ENCODE measurements at regions not wholly inside any gene's neighbourhood (a gene's known extent, or its start where the extent isn't known, plus 50 kb on each side); places are given as distances from the start of the nearest gene placed in this dataset.

DNA sequence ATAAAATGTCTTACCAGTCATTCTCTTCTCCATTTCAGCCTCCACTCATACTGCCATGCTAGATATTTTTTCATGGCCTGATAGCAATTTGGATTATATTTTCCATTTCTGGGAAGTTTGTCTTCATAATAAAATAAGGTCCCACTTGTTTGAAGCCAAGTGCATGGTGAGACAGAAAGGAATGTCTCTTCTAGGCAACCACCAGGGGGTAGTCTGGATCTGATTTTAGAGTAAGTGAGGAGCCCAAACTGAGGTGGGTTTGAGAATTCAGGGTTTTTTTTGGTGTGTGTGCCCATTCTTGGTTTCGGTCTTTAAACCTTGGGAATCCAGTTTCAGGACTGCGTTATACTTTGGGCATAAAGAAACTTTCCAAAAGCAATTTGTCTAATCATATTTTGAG, 315.5 kb downstream of the RPRM start:
- ChIA-PET CTCF (interaction anchor here (0.7 kb wide), 1 partner anchor 205 kb away, joined by 4 read pairs; no protein-coding TSS in a partner anchor), POLR2A (ENCODE audit: low non-redundant PET) (no interaction called here)
- no peak for DNase-seq (ENCODE audit: low spot score)
- no peak for TF ChIP-seq CTCF (conservative IDR thresholded peaks at IDR 0.05; ENCODE audit: low read depth)
- H3K27ac ChIP-seq, result no peak overlapping the region

GRCh38 chr2:153156743-153157142, 321.8 kb downstream of the RPRM start:
- DNase-seq (ENCODE audit: low spot score), result no peak
- H3K27ac ChIP-seq, result no peak overlapping the region
- POLR2A ChIA-PET (ENCODE audit: low non-redundant PET), result no interaction called here
- TF ChIP-seq CTCF (conservative IDR thresholded peaks at IDR 0.05; ENCODE audit: low read depth), result no peak
- CTCF ChIA-PET, result no interaction called here

DNA sequence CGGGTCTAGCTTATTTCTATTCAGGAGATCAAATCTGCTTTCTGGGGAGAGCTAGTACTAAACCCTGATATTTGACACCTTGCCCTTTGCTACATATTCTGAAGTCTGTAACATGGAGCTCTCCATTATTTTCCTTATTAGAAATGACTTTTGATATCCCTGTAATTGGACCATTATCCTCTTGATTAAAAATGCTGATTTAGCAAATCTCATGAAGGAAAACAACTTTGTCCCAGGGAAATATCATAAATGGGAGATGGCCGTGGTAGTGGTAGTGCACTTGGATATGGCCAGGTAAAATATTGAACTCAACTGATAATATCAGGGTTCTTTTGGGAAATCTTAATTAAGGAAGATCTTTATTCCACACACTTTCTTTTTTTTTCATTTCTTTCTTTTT, 326.5 kb downstream of the RPRM start:
- CTCF ChIA-PET, result no interaction called here
- POLR2A ChIA-PET (ENCODE audit: low non-redundant PET), result no interaction called here
- DNase-seq (ENCODE audit: low spot score), result no peak
- no peak overlapping the region for H3K27ac ChIP-seq
- TF ChIP-seq CTCF (conservative IDR thresholded peaks at IDR 0.05; ENCODE audit: low read depth), result no peak

GRCh38 chr2:153145470-153145978, 333.0 kb downstream of the RPRM start:
- H3K27ac ChIP-seq, result no peak overlapping the region
- POLR2A ChIA-PET (ENCODE audit: low non-redundant PET), result no interaction called here
- DNase-seq (ENCODE audit: low spot score), result no peak
- TF ChIP-seq CTCF (conservative IDR thresholded peaks at IDR 0.05; ENCODE audit: low read depth), result no peak
- CTCF ChIA-PET, result no interaction called here

DNA sequence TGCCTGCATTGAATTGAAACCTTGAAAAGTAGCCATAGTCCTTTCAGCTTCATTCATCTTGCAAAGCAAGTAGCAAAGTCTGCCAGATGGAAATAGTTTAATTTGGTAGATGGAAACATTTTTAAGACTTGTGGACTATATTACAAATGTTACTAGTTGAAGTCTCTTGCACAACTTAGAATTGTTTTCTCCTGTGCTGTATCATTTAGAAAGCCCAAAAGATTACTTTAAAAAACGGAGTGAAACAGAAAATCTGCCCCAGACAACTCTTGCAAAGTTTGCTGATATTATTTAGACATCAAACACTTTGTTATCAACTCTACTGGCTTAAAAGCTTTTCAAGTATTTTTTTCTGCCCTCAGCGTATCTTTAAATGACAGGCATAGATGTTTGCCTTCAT, 335.0 kb downstream of the RPRM start:
- TF ChIP-seq CTCF (conservative IDR thresholded peaks at IDR 0.05; ENCODE audit: low read depth), result no peak
- ChIA-PET POLR2A (ENCODE audit: low non-redundant PET) (no interaction called here), CTCF (no interaction called here)
- no peak for DNase-seq (ENCODE audit: low spot score)
- no peak overlapping the region for H3K27ac ChIP-seq

GRCh38 chr2:153140498-153140897, 338.1 kb downstream of the RPRM start:
- no peak for TF ChIP-seq CTCF (conservative IDR thresholded peaks at IDR 0.05; ENCODE audit: low read depth)
- CTCF ChIA-PET, result no interaction called here
- POLR2A ChIA-PET (ENCODE audit: low non-redundant PET), result no interaction called here
- no peak overlapping the region for H3K27ac ChIP-seq
- DNase-seq (ENCODE audit: low spot score), result no peak

Data from RWPE1 (cell line).